ENCODE measurements at regions not wholly inside any gene's neighbourhood (a gene's known extent, or its start where the extent isn't known, plus 50 kb on each side); places are given as distances from the start of the nearest gene placed in this dataset.

- TF ChIP-seq CTCF (IDR thresholded peaks at IDR 0.05 in 4 of 5, conservative IDR thresholded peaks at IDR 0.05 in 1 of 5) (no peak), POLR2A (IDR thresholded peaks at IDR 0.05) (no peak)
Measured at GRCh38 chr10:78571286-78571685, 497.5 kb upstream of the ZMIZ1 start.

All from gastrocnemius medialis (tissue), 4 donors.